Activated CD4-positive, CD25-positive, alpha-beta regulatory T cell treated with anti-CD3 and anti-CD28 coated beads, Interleukin-2, amount 50 U/mL, for 24 hours (primary cell): ENCODE measurements at regions not wholly inside any gene's neighbourhood (a gene's known extent, or its start where the extent isn't known, plus 50 kb on each side); places are given as distances from the start of the nearest gene placed in this dataset.
"Not testable (repeated sequence)": the region's sequence is repeated elsewhere in the genome, so short reads cannot be mapped to it uniquely, and the experiment has no call there.

Experiments
- ATAC-seq, 2 donors: fragments of 150-1000 bp; cut with Tn5 transposase; one replicate each; pipeline ENCODE4 v1.10.0; 2021; ENCODE audit warnings: mild to moderate bottlenecking in 1 of 2, moderate library complexity in 1 of 2

GRCh38 chrX:40362291-40362690 lies 218.5 kb upstream of the ATP6AP2 start:
- ATAC-seq: not testable (repeated sequence)

GRCh38 chrX:40360557-40360956 lies 220.2 kb upstream of the ATP6AP2 start:
- no peak for ATAC-seq

DNA sequence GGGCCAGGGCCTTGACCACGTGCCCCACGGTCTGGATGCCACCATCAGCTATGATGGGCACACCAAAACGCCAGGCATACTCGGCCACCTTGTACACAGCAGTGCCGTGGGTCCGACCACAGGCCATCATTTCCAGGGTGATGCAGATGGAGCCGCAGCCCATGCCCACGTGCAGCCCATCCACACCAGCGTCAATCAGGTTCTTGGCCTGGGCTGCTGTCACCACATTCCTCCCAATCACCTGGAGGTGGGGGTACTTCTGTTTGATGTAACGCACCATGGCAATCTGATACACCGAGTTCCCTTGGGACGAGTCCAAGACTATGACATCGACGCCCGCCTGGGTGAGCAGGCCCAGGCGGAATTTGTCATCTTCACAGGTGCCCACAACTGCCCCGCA lies 221.2 kb upstream of the ATP6AP2 start:
- ATAC-seq: no peak

DNA sequence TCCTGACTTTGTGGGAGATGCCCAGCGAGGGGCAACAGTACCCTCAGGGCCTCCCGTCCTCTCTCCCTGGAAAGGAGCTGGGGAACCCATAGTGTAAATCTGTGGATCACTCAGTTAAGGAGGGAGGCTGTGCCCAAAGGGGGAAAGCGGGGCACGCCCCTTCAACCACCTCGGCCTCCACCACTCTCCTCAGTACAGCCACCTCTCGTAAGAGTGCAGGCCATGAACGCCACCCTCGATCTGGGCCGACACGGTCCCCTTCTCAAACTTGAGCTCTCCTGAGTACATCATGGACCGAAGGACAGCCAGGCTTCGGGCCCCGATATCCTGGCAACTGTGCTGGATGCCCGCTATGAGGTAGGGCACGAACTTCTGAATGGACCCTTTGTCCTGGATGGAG lies 221.8 kb upstream of the ATP6AP2 start:
- ATAC-seq: no peak

GRCh38 chrX:40349251-40349650 lies 231.5 kb upstream of the ATP6AP2 start:
- no peak for ATAC-seq

GRCh38 chrX:40346379-40346778 lies 234.4 kb upstream of the ATP6AP2 start:
- ATAC-seq: no peak

GRCh38 chrX:40343319-40343718 lies 237.5 kb upstream of the ATP6AP2 start:
- ATAC-seq: no peak

- no peak for ATAC-seq
Observed at GRCh38 chrX:40340116-40340515, 240.7 kb upstream of the ATP6AP2 start.

DNA sequence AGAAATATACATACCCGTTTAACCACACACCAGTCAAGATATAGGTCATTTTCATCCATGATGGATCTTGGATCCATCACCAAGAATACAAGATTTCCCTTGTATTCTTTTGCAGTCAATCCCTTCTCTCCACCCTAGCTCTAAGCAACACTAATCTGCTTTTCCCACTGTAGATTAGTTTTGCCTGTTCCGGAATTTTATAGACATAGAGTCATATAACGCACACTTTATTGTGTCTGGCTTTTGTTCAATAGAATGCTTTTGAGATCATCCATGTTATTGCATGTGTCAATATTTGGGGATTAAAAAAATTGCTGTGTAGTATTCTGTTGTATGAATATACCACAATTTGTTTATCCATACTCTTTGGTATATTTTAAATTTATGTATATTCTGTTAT lies 235.6 kb upstream of the BCOR start:
- ATAC-seq: no peak

DNA sequence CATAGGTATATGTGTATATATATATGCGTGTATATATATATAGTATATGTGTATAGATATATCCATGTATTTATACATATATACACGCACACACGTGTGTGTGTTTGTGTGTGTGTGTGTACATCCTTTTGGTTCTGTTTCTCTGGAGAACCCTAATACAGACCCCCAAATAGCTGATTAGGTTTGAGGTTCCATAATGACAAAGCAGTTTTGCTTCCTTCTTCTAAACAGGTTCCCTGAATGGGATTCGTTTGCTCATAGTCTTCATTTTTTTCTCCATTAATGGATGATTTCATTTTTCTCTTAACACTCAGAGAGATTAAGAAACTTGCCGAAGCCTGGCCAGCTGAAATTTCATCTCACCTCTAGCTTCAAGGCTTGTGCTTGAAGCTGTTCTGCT lies 234.0 kb upstream of the BCOR start:
- no peak for ATAC-seq

DNA sequence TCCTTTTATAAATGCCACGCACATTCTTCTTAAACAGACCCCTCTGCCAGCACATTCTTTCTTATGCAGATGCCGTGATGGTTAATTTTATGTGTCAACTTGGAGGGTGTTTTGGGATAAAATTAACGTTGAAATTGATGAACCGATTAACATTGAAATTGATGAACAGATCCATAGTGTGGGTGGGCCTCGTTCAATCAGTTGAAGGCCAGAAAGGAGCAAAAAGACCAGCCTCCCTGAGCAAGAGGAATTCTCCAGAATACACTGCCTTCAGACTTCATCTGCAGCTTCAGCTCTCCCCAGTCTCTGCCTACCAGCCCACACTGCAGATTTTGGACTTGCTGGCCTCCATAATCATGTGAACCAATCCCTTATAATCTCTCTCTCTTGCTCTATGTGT lies 233.6 kb upstream of the BCOR start:
- ATAC-seq: no peak

DNA sequence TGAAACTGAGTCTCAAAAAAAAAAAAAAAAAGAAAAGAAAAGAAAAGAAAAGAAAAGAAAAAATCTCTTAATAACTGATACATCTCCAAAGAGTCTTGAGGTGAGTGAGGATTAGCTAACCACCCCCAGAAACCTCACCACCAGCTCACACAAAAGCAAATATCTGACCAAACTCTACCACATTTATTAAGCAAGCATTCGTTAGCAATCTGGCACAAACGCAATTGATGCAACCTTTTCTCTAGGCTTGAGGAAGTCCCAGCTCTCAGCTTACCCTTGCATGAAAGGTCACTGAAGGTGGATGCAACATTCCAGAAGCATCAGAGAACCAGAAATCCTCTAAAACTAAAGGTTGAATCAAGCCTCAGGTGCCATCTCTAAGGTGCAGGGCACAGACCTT lies 231.9 kb upstream of the BCOR start:
- no peak for ATAC-seq

- ATAC-seq: no peak
Observed at GRCh38 chrX:40327085-40327484, 229.3 kb upstream of the BCOR start.

GRCh38 chrX:40326186-40326965 lies 228.6 kb upstream of the BCOR start:
- ATAC-seq: no peak

DNA sequence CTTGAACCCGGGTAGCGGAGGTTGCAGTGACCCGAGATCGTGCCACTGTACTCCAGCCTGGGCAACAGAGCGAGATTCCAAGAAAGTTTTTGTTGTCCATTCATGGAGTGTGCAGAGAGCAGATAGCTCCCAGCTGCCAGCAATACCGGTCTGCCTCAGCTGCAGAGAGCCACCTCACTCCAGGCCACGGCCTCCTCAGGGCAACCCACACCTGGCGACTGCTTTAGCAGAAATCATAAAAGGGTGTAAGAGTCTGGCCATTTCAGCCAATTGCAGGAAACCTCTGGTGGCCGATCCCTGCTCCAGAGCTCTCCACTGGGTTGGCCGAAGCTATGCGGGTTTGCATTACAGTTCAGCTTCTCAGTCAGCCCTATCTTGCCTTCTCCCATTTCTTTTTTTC lies 227.4 kb upstream of the BCOR start:
- no peak for ATAC-seq

GRCh38 chrX:40323977-40324376 lies 226.2 kb upstream of the BCOR start:
- no peak for ATAC-seq

GRCh38 chrX:40320819-40321218 lies 223.1 kb upstream of the BCOR start:
- ATAC-seq: no peak

- no peak for ATAC-seq
Observed at GRCh38 chrX:40318801-40319200, 221.0 kb upstream of the BCOR start.

GRCh38 chrX:40318076-40318475 lies 220.3 kb upstream of the BCOR start:
- no peak for ATAC-seq

DNA sequence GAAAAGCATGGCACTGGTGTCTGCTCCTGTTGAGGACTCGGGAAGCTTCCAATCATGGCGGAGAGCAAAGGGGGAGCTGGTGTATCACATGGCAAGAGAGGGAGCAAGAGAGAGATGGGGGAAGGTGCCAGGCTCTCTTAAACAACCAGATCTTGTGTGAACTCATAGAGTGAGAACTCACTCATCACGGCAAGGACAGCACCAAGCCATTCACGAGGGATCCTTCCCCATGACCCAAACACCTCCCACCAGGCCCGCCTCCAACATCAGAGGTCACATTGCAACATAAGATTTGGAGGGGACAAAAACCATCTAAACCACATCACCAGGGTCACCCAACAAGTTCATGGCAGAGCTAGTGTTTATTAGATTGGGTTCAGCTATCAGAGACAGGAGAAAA lies 218.7 kb upstream of the BCOR start:
- ATAC-seq: no peak

GRCh38 chrX:40314070-40314469 lies 216.3 kb upstream of the BCOR start:
- no peak for ATAC-seq

GRCh38 chrX:40313269-40313668 lies 215.5 kb upstream of the BCOR start:
- ATAC-seq: no peak

DNA sequence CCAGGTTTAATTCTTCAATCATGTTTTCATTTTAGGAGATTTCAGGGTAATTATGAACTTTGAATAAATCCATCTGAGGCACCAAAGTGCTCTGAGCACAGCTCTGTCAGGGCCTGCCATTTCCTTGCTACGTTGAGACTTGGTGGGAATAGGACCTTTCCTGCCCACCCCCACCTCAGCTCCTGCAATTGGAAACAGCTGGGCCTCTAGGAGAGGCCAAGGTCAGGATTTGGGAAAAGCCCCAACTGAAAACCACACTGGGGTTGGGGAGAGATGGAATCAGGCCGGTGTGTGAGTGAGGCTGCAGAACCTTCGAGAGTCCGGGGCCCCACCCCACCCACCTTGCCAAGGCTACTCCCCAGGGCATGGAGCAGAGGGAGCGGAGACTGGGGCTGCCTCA lies 212.7 kb upstream of the BCOR start:
- no peak for ATAC-seq

DNA sequence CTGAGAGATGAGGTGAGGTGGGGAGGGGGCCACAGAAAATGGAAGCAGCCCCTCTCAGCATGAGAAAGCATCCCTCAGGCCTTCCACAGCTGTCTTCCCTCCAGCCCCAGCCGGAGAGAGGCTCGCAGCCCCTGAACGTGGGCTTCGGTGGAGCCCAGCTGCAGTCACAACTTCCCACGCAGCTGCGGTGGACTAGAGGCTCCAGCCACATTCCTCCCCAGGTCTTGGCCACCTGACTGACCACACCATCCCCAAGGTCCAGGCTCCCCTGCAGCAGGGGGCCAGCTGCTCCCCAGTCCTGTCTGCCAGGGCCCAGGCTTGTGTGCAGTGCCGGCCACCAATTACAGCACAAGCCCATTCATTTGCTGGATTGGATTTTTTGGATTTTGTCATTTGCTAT lies 212.3 kb upstream of the BCOR start:
- ATAC-seq: no peak

GRCh38 chrX:40307871-40308270 lies 210.1 kb upstream of the BCOR start:
- ATAC-seq: no peak
